Calu3 (cell line): ENCODE measurements at regions not wholly inside any gene's neighbourhood (a gene's known extent, or its start where the extent isn't known, plus 50 kb on each side); places are given as distances from the start of the nearest gene placed in this dataset.

Source experiments
- BruUV-seq: library from RNA; stranded (reverse); fragments of 400-500 nt; replicated peaks from 2 replicates; lab custom pipeline; 2021; lab: Mats Ljungman, UMichigan
- CTCF ChIA-PET: fragments of 300-600 bp; sonication (Branson Sonifier 250); formaldehyde crosslinking; loops from one replicate; lab custom pipeline; 2022; ENCODE audit warnings: antibody characterized with exemption; lab: Charles Lee
- DNase-seq: peaks from one replicate; pipeline ENCODE4 v3.0.0; 2022
- H3K27ac Mint-ChIP-seq: one replicate; pipeline ENCODE4 v1.8.0; 2022; ENCODE audit warnings: mixed read lengths; ENCODE audit not compliant: unreplicated experiment
- H3K27me3 Mint-ChIP-seq: one replicate; pipeline ENCODE4 v1.8.0; 2022; ENCODE audit warnings: mixed read lengths; ENCODE audit not compliant: unreplicated experiment
- H3K36me3 Mint-ChIP-seq: one replicate; pipeline ENCODE4 v1.8.0; 2022; ENCODE audit warnings: mild to moderate bottlenecking, moderate library complexity, mixed read lengths; ENCODE audit not compliant: insufficient read depth, unreplicated experiment
- H3K4me1 Mint-ChIP-seq: one replicate; pipeline ENCODE4 v1.8.0; 2022; ENCODE audit warnings: mild to moderate bottlenecking, low read depth, mixed read lengths; ENCODE audit not compliant: unreplicated experiment
- H3K4me3 Mint-ChIP-seq: one replicate; pipeline ENCODE4 v1.8.0; 2022; ENCODE audit warnings: mild to moderate bottlenecking, low read depth, moderate library complexity, mixed read lengths; ENCODE audit not compliant: unreplicated experiment
- H3K9me3 Mint-ChIP-seq: one replicate; pipeline ENCODE4 v1.8.0; 2022; ENCODE audit warnings: low read depth, mixed read lengths; ENCODE audit not compliant: unreplicated experiment
- CTCF ChIP-seq: fragments of 200-600 bp; IDR thresholded peaks from one replicate; pipeline ENCODE4 v1.8.0; 2022; ENCODE audit warnings: antibody characterized with exemption; ENCODE audit not compliant: unreplicated experiment
- intact Hi-C: fragments of 100-400 bp; cut with micrococcal nuclease; formaldehyde crosslinking; loops from one replicate; pipeline ENCODE4 v1.10.0; 2022; ENCODE audit not compliant: unreplicated experiment

- H3K27ac Mint-ChIP-seq = no peak overlapping the region
- no peak overlapping the region for H3K4me3 Mint-ChIP-seq
- H3K27me3 Mint-ChIP-seq = peaks cover 12% of the 10 kb centered on the region
- TF ChIP-seq CTCF = no peak
- CTCF ChIA-PET = no interaction called here
- no TSS peak for BruUV-seq
- DNase-seq = no peak
- no peaks in the 10 kb centered on the region for H3K9me3 Mint-ChIP-seq
- intact Hi-C loops = no loop called here
- no peaks in the 10 kb centered on the region for H3K4me1 Mint-ChIP-seq
- no peaks in the 10 kb centered on the region for H3K36me3 Mint-ChIP-seq
Measured at GRCh38 chr13:110784704-110785103, 71.2 kb downstream of the ING1 start.

- Mint-ChIP-seq H3K4me3 (no peak overlapping the region), H3K27ac (no peak overlapping the region), H3K9me3 (no peaks in the 10 kb centered on the region), H3K36me3 (no peaks in the 10 kb centered on the region), H3K27me3 (peaks cover 12% of the 10 kb centered on the region), H3K4me1 (no peaks in the 10 kb centered on the region)
- DNase-seq = no peak
- CTCF ChIA-PET = no interaction called here
- no peak for TF ChIP-seq CTCF
- no TSS peak for BruUV-seq
- intact Hi-C loops = no loop called here
Measured at GRCh38 chr13:110788778-110789177, 75.3 kb downstream of the ING1 start.

DNA sequence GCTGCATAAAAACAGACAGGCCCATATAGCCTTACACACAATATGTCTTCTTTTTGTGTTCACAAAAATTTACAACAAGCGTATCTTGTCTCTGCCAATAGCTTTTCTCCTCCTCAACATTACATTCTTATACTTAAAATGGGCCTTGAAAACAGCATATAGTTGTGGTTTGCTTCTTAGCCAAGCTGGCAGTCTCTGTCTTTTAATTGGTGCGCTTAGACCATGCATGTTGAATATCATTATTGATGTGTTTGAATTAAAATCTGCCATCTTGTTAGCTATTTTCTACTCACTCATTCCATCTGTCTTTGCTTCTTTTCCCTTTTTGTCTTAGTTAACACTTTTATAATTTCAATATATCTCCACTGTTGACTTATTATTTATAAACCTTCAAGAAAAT lies 76.4 kb downstream of the ING1 start:
- CTCF ChIA-PET = no interaction called here
- intact Hi-C loops = no loop called here
- no peak overlapping the region for H3K4me3 Mint-ChIP-seq
- H3K27ac Mint-ChIP-seq = no peak overlapping the region
- no peaks in the 10 kb centered on the region for H3K9me3 Mint-ChIP-seq
- TF ChIP-seq CTCF = no peak
- H3K27me3 Mint-ChIP-seq = peaks cover 12% of the 10 kb centered on the region
- no peaks in the 10 kb centered on the region for H3K4me1 Mint-ChIP-seq
- no peak for DNase-seq
- no TSS peak for BruUV-seq
- H3K36me3 Mint-ChIP-seq = no peaks in the 10 kb centered on the region

GRCh38 chr13:110790371-110790770 lies 76.9 kb downstream of the ING1 start:
- Mint-ChIP-seq H3K4me3 (no peak overlapping the region), H3K27ac (no peak overlapping the region), H3K9me3 (no peaks in the 10 kb centered on the region), H3K4me1 (no peaks in the 10 kb centered on the region), H3K27me3 (peaks cover 12% of the 10 kb centered on the region), H3K36me3 (no peaks in the 10 kb centered on the region)
- no TSS peak for BruUV-seq
- intact Hi-C loops = no loop called here
- no peak for TF ChIP-seq CTCF
- DNase-seq = no peak
- CTCF ChIA-PET = no interaction called here

GRCh38 chr13:110794209-110794608 lies 80.7 kb downstream of the ING1 start:
- no peak for DNase-seq
- H3K27ac Mint-ChIP-seq = no peak overlapping the region
- intact Hi-C loops = no loop called here
- TF ChIP-seq CTCF = no peak
- H3K4me1 Mint-ChIP-seq = no peaks in the 10 kb centered on the region
- no peaks in the 10 kb centered on the region for H3K36me3 Mint-ChIP-seq
- H3K9me3 Mint-ChIP-seq = no peaks in the 10 kb centered on the region
- CTCF ChIA-PET = no interaction called here
- H3K4me3 Mint-ChIP-seq = no peak overlapping the region
- peaks cover 15% of the 10 kb centered on the region for H3K27me3 Mint-ChIP-seq
- no TSS peak for BruUV-seq
